ENCODE measurements at regions not wholly inside any gene's neighbourhood (a gene's known extent, or its start where the extent isn't known, plus 50 kb on each side); places are given as distances from the start of the nearest gene placed in this dataset.

GRCh38 chr5:83844449-83845068 lies 123.9 kb upstream of the HAPLN1 start:
- POLR2A ChIA-PET, result no interaction called here
- peak; percentile 86 for DNase-seq (ENCODE audit: low read depth, low spot score)
- TF ChIP-seq, protein P1, sequence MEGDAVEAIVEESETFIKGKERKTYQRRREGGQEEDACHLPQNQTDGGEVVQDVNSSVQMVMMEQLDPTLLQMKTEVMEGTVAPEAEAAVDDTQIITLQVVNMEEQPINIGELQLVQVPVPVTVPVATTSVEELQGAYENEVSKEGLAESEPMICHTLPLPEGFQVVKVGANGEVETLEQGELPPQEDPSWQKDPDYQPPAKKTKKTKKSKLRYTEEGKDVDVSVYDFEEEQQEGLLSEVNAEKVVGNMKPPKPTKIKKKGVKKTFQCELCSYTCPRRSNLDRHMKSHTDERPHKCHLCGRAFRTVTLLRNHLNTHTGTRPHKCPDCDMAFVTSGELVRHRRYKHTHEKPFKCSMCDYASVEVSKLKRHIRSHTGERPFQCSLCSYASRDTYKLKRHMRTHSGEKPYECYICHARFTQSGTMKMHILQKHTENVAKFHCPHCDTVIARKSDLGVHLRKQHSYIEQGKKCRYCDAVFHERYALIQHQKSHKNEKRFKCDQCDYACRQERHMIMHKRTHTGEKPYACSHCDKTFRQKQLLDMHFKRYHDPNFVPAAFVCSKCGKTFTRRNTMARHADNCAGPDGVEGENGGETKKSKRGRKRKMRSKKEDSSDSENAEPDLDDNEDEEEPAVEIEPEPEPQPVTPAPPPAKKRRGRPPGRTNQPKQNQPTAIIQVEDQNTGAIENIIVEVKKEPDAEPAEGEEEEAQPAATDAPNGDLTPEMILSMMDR (IDR thresholded peaks at IDR 0.05; ENCODE audit: insufficient read depth, low read length, missing control alignments), result no peak
- CTCF ChIA-PET, result interaction anchor here (0.6 to 1.3 kb wide), 4 partner anchors 52 to 694 kb away, joined by 3 read pairs; no protein-coding TSS in a partner anchor
- H3K4me3 ChIP-seq (ENCODE audit: low read depth, low read length), result no peak overlapping the region

- no peak overlapping the region for H3K4me3 ChIP-seq (ENCODE audit: low read depth, low read length)
- TF ChIP-seq, protein P1 (IDR thresholded peaks at IDR 0.05; ENCODE audit: insufficient read depth, low read length, missing control alignments), result no peak
- DNase-seq (ENCODE audit: low read depth, low spot score), result no peak
- ChIA-PET POLR2A (no interaction called here), CTCF (no interaction called here)
Measured at GRCh38 chr5:83839788-83840187, 119.1 kb upstream of the HAPLN1 start.

DNA sequence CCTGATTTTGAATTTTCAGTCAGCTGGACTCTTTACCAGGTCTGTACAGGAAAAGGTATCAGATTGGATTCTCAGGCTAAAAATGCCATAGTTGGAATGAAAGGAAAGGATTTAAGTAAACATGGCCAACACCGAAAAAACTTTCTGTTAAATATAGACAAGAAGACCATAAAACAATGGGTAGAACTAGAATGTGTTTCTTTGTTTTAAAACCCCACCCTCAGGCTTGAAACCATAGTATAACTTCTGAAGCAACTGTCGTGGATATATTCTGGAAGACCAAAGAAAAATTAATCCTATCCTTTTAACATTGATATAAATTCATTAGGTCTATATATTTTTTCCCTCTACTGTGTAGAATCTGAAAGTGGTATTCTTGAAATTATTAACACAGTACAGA lies 118.6 kb upstream of the HAPLN1 start:
- H3K4me3 ChIP-seq (ENCODE audit: low read depth, low read length), result no peak overlapping the region
- TF ChIP-seq, protein P1 (IDR thresholded peaks at IDR 0.05; ENCODE audit: insufficient read depth, low read length, missing control alignments), result no peak
- no peak for DNase-seq (ENCODE audit: low read depth, low spot score)
- POLR2A ChIA-PET, result no interaction called here
- CTCF ChIA-PET, result interaction anchor here (2.7 kb wide), 1 partner anchor 88 kb away, joined by 9 read pairs; no protein-coding TSS in a partner anchor

GRCh38 chr5:83837265-83837907 lies 116.7 kb upstream of the HAPLN1 start:
- H3K4me3 ChIP-seq (ENCODE audit: low read depth, low read length), result no peak overlapping the region
- TF ChIP-seq, protein P1 (IDR thresholded peaks at IDR 0.05; ENCODE audit: insufficient read depth, low read length, missing control alignments), result no peak
- peak; percentile 12 for DNase-seq (ENCODE audit: low read depth, low spot score)
- ChIA-PET CTCF (interaction anchor here (1.5 to 2.7 kb wide), 2 partner anchors 90 to 126 kb away, joined by 3 to 9 read pairs; no protein-coding TSS in a partner anchor), POLR2A (interaction anchor here (0.7 kb wide), 1 partner anchor 62 kb away, joined by 3 read pairs; no protein-coding TSS in a partner anchor)

- ChIA-PET CTCF (no interaction called here), POLR2A (no interaction called here)
- no peak overlapping the region for H3K4me3 ChIP-seq (ENCODE audit: low read depth, low read length)
- DNase-seq (ENCODE audit: low read depth, low spot score), result no peak
- TF ChIP-seq, protein P1 (IDR thresholded peaks at IDR 0.05; ENCODE audit: insufficient read depth, low read length, missing control alignments), result no peak
Measured at GRCh38 chr5:83834306-83834705, 113.7 kb upstream of the HAPLN1 start.

DNA sequence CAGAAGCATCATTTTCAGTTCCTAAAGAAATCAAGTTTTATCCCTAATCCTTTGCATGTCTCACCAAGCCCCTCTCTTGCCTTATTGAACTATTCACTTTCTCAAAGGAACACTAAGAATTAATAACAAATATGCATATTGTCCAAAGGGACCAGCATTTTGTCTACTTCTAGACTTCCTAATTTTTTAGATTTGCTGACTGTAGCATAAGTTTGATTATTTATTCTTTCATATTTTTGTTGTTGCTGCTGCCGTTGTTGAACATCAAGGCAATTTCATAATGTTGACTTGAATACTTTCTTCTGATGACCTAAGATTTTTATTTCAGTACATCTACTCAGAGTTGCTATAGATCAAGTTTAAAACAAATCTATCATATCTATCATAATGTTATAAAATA lies 111.2 kb upstream of the HAPLN1 start:
- DNase-seq (ENCODE audit: low read depth, low spot score), result no peak
- TF ChIP-seq, protein P1 (IDR thresholded peaks at IDR 0.05; ENCODE audit: insufficient read depth, low read length, missing control alignments), result no peak
- H3K4me3 ChIP-seq (ENCODE audit: low read depth, low read length), result no peak overlapping the region
- POLR2A ChIA-PET, result no interaction called here
- CTCF ChIA-PET, result interaction anchor here (1.6 kb wide), 1 partner anchor 96 kb away, joined by 3 read pairs; no protein-coding TSS in a partner anchor

Measured in AG04449 (cell line).